ENCODE measurements at regions not wholly inside any gene's neighbourhood (a gene's known extent, or its start where the extent isn't known, plus 50 kb on each side); places are given as distances from the start of the nearest gene placed in this dataset.

- Histone ChIP-seq H3F3A (ENCODE audit: insufficient read depth, low read length, poor library complexity, severe bottlenecking) (no peaks in the 10 kb centered on the region), H3K4me3 (ENCODE audit: low read length) (no peak overlapping the region), H2AFZ (ENCODE audit: low read depth, low read length) (no peak overlapping the region), H3K79me2 (replicated peaks; ENCODE audit: insufficient read depth, low read length) (no peaks in the 10 kb centered on the region), H3K27me3 (ENCODE audit: insufficient read depth, low read depth, low read length) (no peaks in the 10 kb centered on the region), H3K9ac (ENCODE audit: low read length) (no peak overlapping the region), H3K4me2 (ENCODE audit: low read length) (no peak overlapping the region), H4K20me1 (ENCODE audit: insufficient read depth) (no peaks in the 10 kb centered on the region), H3K36me3 (ENCODE audit: insufficient read depth, low read length) (no peaks in the 10 kb centered on the region), H3K9me3 (ENCODE audit: low read length) (no peaks in the 10 kb centered on the region), H3K27ac (ENCODE audit: low read length) (no peak overlapping the region), H3K9me2 (ENCODE audit: insufficient read depth, low read length) (no peaks in the 10 kb centered on the region)
- TF ChIP-seq POLR2AphosphoS5 (IDR thresholded peaks at IDR 0.05): no peak
- TF ChIP-seq, protein P1, sequence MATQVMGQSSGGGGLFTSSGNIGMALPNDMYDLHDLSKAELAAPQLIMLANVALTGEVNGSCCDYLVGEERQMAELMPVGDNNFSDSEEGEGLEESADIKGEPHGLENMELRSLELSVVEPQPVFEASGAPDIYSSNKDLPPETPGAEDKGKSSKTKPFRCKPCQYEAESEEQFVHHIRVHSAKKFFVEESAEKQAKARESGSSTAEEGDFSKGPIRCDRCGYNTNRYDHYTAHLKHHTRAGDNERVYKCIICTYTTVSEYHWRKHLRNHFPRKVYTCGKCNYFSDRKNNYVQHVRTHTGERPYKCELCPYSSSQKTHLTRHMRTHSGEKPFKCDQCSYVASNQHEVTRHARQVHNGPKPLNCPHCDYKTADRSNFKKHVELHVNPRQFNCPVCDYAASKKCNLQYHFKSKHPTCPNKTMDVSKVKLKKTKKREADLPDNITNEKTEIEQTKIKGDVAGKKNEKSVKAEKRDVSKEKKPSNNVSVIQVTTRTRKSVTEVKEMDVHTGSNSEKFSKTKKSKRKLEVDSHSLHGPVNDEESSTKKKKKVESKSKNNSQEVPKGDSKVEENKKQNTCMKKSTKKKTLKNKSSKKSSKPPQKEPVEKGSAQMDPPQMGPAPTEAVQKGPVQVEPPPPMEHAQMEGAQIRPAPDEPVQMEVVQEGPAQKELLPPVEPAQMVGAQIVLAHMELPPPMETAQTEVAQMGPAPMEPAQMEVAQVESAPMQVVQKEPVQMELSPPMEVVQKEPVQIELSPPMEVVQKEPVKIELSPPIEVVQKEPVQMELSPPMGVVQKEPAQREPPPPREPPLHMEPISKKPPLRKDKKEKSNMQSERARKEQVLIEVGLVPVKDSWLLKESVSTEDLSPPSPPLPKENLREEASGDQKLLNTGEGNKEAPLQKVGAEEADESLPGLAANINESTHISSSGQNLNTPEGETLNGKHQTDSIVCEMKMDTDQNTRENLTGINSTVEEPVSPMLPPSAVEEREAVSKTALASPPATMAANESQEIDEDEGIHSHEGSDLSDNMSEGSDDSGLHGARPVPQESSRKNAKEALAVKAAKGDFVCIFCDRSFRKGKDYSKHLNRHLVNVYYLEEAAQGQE (IDR thresholded peaks at IDR 0.05; ENCODE audit: borderline replicate concordance): no peak
- no peak for TF ChIP-seq SMC3 (conservative IDR thresholded peaks at IDR 0.05; ENCODE audit: poor library complexity)
- no peak for TF ChIP-seq MXI1 (conservative IDR thresholded peaks at IDR 0.05; ENCODE audit: poor library complexity, severe bottlenecking)
- TF ChIP-seq EZH2 (IDR thresholded peaks at IDR 0.05; ENCODE audit: borderline replicate concordance, insufficient read depth, low read length, poor library complexity, severe bottlenecking): no peak
- TF ChIP-seq CTCF (IDR thresholded peaks at IDR 0.05; ENCODE audit: poor library complexity, severe bottlenecking): no peak
- TF ChIP-seq TAF1 (IDR thresholded peaks at IDR 0.05; ENCODE audit: low read depth): no peak
- no peak for TF ChIP-seq EP300 (conservative IDR thresholded peaks at IDR 0.05; ENCODE audit: poor library complexity, severe bottlenecking)
- no peak for TF ChIP-seq RAD21 (conservative IDR thresholded peaks at IDR 0.05)
Measured at GRCh38 chr9:106149956-106150355, 455.6 kb downstream of the TMEM38B start.

GRCh38 chr9:106156465-106156864 lies 462.1 kb downstream of the TMEM38B start:
- H3K9me2 ChIP-seq (ENCODE audit: insufficient read depth, low read length): no peaks in the 10 kb centered on the region
- no peaks in the 10 kb centered on the region for H3K79me2 ChIP-seq (replicated peaks; ENCODE audit: insufficient read depth, low read length)
- H3K4me3 ChIP-seq (ENCODE audit: low read length): no peak overlapping the region
- no peaks in the 10 kb centered on the region for H3K36me3 ChIP-seq (ENCODE audit: insufficient read depth, low read length)
- no peak overlapping the region for H3K9ac ChIP-seq (ENCODE audit: low read length)
- no peak overlapping the region for H3K4me2 ChIP-seq (ENCODE audit: low read length)
- TF ChIP-seq SMC3 (conservative IDR thresholded peaks at IDR 0.05; ENCODE audit: poor library complexity): no peak
- H3K9me3 ChIP-seq (ENCODE audit: low read length): no peaks in the 10 kb centered on the region
- no peaks in the 10 kb centered on the region for H4K20me1 ChIP-seq (ENCODE audit: insufficient read depth)
- H3F3A ChIP-seq (ENCODE audit: insufficient read depth, low read length, poor library complexity, severe bottlenecking): no peaks in the 10 kb centered on the region
- no peak overlapping the region for H3K27ac ChIP-seq (ENCODE audit: low read length)
- H2AFZ ChIP-seq (ENCODE audit: low read depth, low read length): no peak overlapping the region
- no peaks in the 10 kb centered on the region for H3K27me3 ChIP-seq (ENCODE audit: insufficient read depth, low read depth, low read length)

DNA sequence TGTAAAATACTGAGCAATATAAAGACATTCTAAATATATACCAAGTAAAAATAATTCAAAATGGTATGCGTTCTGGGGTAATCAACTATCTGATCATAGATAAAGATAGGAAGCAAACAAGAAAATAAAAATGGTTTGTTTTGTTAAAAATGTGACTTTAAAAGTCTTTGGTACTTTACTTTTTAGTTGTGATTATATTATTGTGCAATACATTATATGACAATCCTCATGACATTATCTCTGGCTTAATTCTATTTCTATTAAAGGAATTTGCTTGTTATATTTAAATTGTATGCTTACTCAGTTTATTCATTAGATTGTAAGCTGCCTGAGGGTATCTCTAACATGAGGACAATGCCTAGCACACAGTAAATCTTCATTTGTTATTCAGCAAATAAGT lies 477.9 kb downstream of the TMEM38B start:
- no peaks in the 10 kb centered on the region for H3F3A ChIP-seq (ENCODE audit: insufficient read depth, low read length, poor library complexity, severe bottlenecking)
- no peaks in the 10 kb centered on the region for H4K20me1 ChIP-seq (ENCODE audit: insufficient read depth)
- H3K9me2 ChIP-seq (ENCODE audit: insufficient read depth, low read length): no peaks in the 10 kb centered on the region
- H3K79me2 ChIP-seq (replicated peaks; ENCODE audit: insufficient read depth, low read length): no peaks in the 10 kb centered on the region
- H3K36me3 ChIP-seq (ENCODE audit: insufficient read depth, low read length): no peaks in the 10 kb centered on the region
- TF ChIP-seq TAF1 (IDR thresholded peaks at IDR 0.05; ENCODE audit: low read depth) (no peak), CTCF (IDR thresholded peaks at IDR 0.05; ENCODE audit: poor library complexity, severe bottlenecking) (no peak), EP300 (conservative IDR thresholded peaks at IDR 0.05; ENCODE audit: poor library complexity, severe bottlenecking) (no peak), SMC3 (conservative IDR thresholded peaks at IDR 0.05; ENCODE audit: poor library complexity) (no peak), MXI1 (conservative IDR thresholded peaks at IDR 0.05; ENCODE audit: poor library complexity, severe bottlenecking) (no peak), POLR2AphosphoS5 (IDR thresholded peaks at IDR 0.05) (no peak), EZH2 (IDR thresholded peaks at IDR 0.05; ENCODE audit: borderline replicate concordance, insufficient read depth, low read length, poor library complexity, severe bottlenecking) (no peak), RAD21 (conservative IDR thresholded peaks at IDR 0.05) (no peak)
- TF ChIP-seq, protein P1 (IDR thresholded peaks at IDR 0.05; ENCODE audit: borderline replicate concordance): no peak
- no peak overlapping the region for H2AFZ ChIP-seq (ENCODE audit: low read depth, low read length)
- no peaks in the 10 kb centered on the region for H3K9me3 ChIP-seq (ENCODE audit: low read length)
- no peak overlapping the region for H3K4me3 ChIP-seq (ENCODE audit: low read length)
- H3K9ac ChIP-seq (ENCODE audit: low read length): no peak overlapping the region
- H3K27me3 ChIP-seq (ENCODE audit: insufficient read depth, low read depth, low read length): no peaks in the 10 kb centered on the region
- no peak overlapping the region for H3K4me2 ChIP-seq (ENCODE audit: low read length)
- H3K27ac ChIP-seq (ENCODE audit: low read length): no peak overlapping the region

Data from neural cell (in vitro differentiated cells).